Activated CD4-positive, alpha-beta memory T cell treated with anti-CD3 and anti-CD28 coated beads for 36 hours (primary cell): ENCODE measurements at regions not wholly inside any gene's neighbourhood (a gene's known extent, or its start where the extent isn't known, plus 50 kb on each side); places are given as distances from the start of the nearest gene placed in this dataset.

Experiments used
- CTCF ChIA-PET: fragments of 350-600 bp; sonication (Branson Sonifier 250); formaldehyde crosslinking; loops from one replicate; lab custom pipeline; 2021; ENCODE audit warnings: antibody characterized with exemption, inconsistent platforms; lab: Charles Lee
- POLR2A ChIA-PET: fragments of 350-600 bp; sonication (Branson Sonifier 250); formaldehyde crosslinking; loops from one replicate; lab custom pipeline; 2021; ENCODE audit warnings: antibody characterized with exemption; lab: Charles Lee
- DNase-seq: peaks from one replicate; pipeline ENCODE4 v3.0.0-alpha.2; 2020
- H3K27ac Mint-ChIP-seq: one replicate; pipeline ENCODE4 v1.8.0; 2021; ENCODE audit warnings: mixed read lengths
- H3K27me3 Mint-ChIP-seq: one replicate; pipeline ENCODE4 v1.8.0; 2021; ENCODE audit warnings: mixed read lengths
- H3K36me3 Mint-ChIP-seq: one replicate; pipeline ENCODE4 v1.8.0; 2021; ENCODE audit warnings: mixed read lengths
- H3K4me1 Mint-ChIP-seq: one replicate; pipeline ENCODE4 v1.8.0; 2021; ENCODE audit warnings: low read depth, mixed read lengths
- H3K4me3 Mint-ChIP-seq: one replicate; pipeline ENCODE4 v1.8.0; 2021; ENCODE audit warnings: mild to moderate bottlenecking, mixed read lengths
- H3K9me3 Mint-ChIP-seq: one replicate; pipeline ENCODE4 v1.8.0; 2021; ENCODE audit warnings: mixed read lengths
- intact Hi-C: fragments of 100-400 bp; cut with micrococcal nuclease; formaldehyde crosslinking; loops from one replicate; pipeline ENCODE4 v1.15.1; 2023

DNA sequence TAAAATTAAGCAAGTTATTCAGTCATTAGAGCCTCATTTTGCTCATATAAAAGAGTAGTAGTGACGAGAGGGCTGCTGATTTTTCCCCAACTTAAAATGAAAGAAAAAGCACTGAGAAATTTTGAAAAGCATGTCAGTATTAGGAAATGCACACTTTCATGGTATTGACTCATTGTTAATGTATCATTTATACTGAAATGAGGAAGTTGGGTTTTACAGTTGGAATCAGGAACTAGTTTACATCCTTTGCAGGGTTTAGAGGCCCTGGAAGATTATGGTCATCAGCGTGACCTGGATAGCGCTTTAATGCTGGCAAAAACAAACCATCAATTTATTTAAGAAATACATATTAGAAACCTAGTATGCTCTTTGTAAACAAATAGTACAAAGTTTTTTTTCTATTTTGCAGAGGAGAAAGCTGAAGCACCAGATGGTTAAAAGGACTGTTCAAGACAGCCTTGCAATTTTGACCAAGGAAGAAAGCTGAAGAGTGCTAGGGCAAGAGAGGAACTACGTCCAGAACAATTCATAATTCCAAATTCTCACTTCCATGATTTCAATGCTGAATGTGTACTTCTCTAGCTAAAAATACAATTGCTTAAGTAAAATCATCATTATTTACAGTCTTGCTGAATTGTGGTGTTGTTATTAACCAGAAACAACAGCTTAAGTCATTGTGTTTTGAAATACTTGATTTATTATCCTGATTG, 94.8 kb upstream of the SGIP1 start:
- no peaks in the 10 kb centered on the region for H3K9me3 Mint-ChIP-seq
- no peak overlapping the region for H3K4me3 Mint-ChIP-seq
- intact Hi-C loops, result loop anchor here (1.0 to 10.0 kb wide), 3 partner anchors 181 to 716 kb away; no protein-coding TSS in a partner anchor
- H3K27ac Mint-ChIP-seq, result peak overlapping the region; percentile 19
- peak; percentile 22 for DNase-seq
- H3K4me1 Mint-ChIP-seq, result peaks cover 42% of the 10 kb centered on the region
- CTCF ChIA-PET, result interaction anchor here (0.6 to 1.4 kb wide), 3 partner anchors 11 to 197 kb away, joined by 3 to 6 read pairs (median 5); no protein-coding TSS in a partner anchor
- no peaks in the 10 kb centered on the region for H3K27me3 Mint-ChIP-seq
- POLR2A ChIA-PET, result no interaction called here
- H3K36me3 Mint-ChIP-seq, result no peaks in the 10 kb centered on the region

DNA sequence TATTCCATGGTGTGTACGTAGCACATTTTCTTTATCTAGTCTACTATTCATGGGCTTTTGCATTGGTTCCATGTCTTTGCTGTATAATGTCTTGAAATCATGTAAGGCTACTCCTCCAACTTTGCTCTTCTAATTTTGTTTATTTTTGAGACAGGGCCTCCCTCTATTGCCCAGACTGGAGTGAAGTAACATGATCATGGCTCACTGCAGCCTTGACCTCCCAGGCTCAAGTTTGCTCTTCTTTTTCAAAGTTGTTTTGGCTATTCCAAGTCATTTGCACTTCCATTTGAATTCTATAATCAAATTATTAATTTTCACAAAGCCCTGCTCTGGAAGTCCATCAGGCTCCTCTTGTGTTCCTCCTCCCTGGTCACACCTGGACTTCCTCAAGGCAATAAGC, 90.2 kb upstream of the SGIP1 start:
- no peaks in the 10 kb centered on the region for H3K36me3 Mint-ChIP-seq
- H3K4me1 Mint-ChIP-seq, result peaks cover 36% of the 10 kb centered on the region
- no peak for DNase-seq
- H3K27ac Mint-ChIP-seq, result no peak overlapping the region
- POLR2A ChIA-PET, result interaction anchor here (0.7 to 2.4 kb wide), 3 partner anchors 63 to 187 kb away, joined by 3 to 10 read pairs (median 4); no protein-coding TSS in a partner anchor
- H3K27me3 Mint-ChIP-seq, result peaks cover 4% of the 10 kb centered on the region
- H3K4me3 Mint-ChIP-seq, result no peak overlapping the region
- CTCF ChIA-PET, result interaction anchor here (0.7 to 6.8 kb wide), 12 partner anchors 8 to 482 kb away, joined by 3 to 476 read pairs (median 14); no protein-coding TSS in a partner anchor
- no peaks in the 10 kb centered on the region for H3K9me3 Mint-ChIP-seq
- intact Hi-C loops, result no loop called here

DNA sequence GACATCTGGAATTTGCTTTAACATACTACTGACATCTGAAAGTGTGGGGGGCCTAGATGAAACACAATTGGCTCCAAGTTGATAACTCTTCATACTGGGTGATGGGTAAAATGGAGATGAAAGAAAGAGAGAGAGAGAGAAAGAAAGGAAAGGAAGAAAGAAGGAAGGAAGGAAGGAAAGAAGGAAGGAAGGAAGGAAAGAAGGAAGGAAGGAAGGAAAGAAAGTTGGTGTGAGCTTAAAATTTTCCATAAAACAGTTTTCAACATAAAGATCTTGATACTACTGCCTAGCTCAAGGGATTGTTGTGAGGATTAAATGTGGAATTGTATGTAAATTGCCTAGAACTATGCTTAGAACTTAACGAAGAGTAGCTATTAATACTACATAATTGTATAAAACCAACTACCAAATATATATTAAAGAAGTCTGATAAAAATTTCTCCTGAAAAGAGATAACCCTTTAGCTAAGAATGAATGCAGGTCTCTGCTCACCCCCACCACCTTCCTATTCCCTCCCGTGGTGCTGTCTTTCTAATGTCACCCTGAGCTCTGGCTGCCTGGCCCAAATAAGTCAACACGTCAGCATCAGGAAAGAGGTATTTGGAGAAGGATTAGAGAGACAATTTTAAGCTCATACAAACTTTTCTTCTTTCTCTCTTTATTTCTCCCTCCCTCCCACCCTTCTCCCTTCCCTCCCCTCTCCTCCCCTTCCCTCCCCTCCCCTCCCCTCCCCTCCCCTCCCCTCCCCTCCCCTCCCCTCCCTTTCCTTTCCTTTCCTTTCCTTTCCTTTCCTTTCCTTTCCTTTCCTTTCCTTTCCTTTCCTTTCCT, 89.3 kb upstream of the SGIP1 start:
- Mint-ChIP-seq H3K27me3 (peaks cover 4% of the 10 kb centered on the region), H3K4me1 (peaks cover 28% of the 10 kb centered on the region), H3K27ac (peak overlapping the region; percentile 86), H3K9me3 (no peaks in the 10 kb centered on the region), H3K4me3 (peak overlapping the region; percentile 63), H3K36me3 (no peaks in the 10 kb centered on the region)
- DNase-seq, result no peak
- intact Hi-C loops, result loop anchor here (1.0 to 5.0 kb wide), 5 partner anchors 8 to 632 kb away; no protein-coding TSS in a partner anchor
- ChIA-PET CTCF (interaction anchor here (0.7 to 6.8 kb wide), 26 partner anchors 8 to 491 kb away, joined by 3 to 476 read pairs (median 10); no protein-coding TSS in a partner anchor), POLR2A (interaction anchor here (0.7 to 2.7 kb wide), 7 partner anchors 8 to 197 kb away, joined by 3 to 13 read pairs (median 4); no protein-coding TSS in a partner anchor)

DNA sequence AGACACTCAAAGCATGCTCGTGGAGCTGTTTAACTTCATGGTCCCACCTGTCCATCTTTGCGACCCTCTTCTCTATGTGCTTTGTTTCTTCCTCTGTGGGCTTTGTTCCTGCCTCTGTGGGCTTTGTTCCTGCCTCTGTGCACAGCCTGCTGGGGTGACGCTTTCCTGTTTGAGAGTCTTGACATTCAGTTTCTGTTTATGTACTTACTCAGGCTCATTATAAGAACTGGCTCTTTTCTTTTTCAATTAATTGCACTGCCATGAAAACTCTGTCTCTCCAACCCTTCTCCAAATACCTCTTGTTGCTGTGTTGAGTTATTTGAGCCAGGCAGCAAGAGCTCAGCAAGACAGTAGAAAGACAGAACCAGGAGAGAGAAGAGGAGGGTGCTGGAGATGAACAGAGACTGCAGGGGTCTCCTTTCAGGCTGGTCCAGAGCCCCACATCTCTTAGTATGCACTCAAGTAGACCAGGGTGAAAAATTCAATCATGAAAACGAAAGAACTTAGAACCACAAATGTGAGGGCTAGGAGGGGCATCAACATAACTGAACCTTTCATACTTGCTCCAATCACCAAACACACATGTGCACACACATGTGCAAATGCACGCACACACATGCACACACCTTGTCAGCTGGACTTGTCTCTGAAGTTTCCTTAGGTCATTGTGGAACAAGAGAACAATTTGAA, 88.3 kb upstream of the SGIP1 start:
- Mint-ChIP-seq H3K36me3 (no peaks in the 10 kb centered on the region), H3K27me3 (peaks cover 4% of the 10 kb centered on the region), H3K27ac (peak overlapping the region; percentile 86), H3K9me3 (no peaks in the 10 kb centered on the region), H3K4me1 (peaks cover 21% of the 10 kb centered on the region), H3K4me3 (peak overlapping the region; percentile 63)
- ChIA-PET CTCF (interaction anchor here (0.6 to 6.8 kb wide), 58 partner anchors 9 to 631 kb away, joined by 3 to 476 read pairs (median 5); no protein-coding TSS in a partner anchor), POLR2A (interaction anchor here (0.9 to 2.7 kb wide), 12 partner anchors 9 to 202 kb away, joined by 3 to 13 read pairs (median 4); no protein-coding TSS in a partner anchor)
- peak; percentile 74 for DNase-seq
- intact Hi-C loops, result loop anchor here (1.0 to 5.0 kb wide), 10 partner anchors 9 to 633 kb away; no protein-coding TSS in a partner anchor

DNA sequence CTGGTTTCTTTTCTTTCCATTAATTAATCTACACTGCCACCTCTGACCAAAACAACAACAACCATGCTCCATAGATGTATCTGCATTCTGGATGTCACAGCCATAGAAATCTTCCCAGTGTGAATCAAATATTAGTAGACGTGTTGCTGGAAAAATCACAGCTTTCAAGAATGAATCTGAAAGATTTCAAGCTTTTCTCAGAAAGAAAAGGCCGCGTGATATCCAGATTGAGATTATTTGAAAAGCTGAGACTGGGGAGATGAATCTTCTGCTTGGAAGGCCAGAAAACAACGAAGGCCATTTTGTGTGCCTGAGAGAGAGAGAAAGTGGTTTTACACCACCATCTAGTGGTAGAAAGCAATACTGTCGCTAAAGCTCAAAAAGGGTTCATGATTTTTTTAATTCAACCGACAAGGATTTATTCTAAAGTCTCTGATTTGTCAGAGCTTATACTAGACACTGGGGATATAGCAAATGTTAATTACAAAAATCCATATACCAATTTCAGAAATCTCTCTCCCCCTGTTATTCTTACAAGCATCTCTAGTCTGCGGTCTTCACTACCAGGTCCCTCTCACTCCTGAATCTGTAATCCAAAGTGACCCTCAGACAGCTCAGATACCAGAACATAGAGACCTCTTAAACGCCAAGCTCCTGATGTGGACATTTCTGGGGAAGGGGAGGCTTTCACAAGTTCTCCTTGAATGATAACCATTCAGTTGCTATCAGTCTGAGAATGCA, 87.5 kb upstream of the SGIP1 start:
- CTCF ChIA-PET, result interaction anchor here (0.6 to 6.8 kb wide), 63 partner anchors 10 to 919 kb away, joined by 3 to 476 read pairs (median 4); no protein-coding TSS in a partner anchor
- POLR2A ChIA-PET, result interaction anchor here (0.9 to 2.7 kb wide), 9 partner anchors 10 to 203 kb away, joined by 3 to 13 read pairs (median 4); no protein-coding TSS in a partner anchor
- Mint-ChIP-seq H3K4me1 (peaks cover 21% of the 10 kb centered on the region), H3K9me3 (no peaks in the 10 kb centered on the region), H3K27ac (peak overlapping the region; percentile 86), H3K27me3 (peaks cover 4% of the 10 kb centered on the region), H3K36me3 (no peaks in the 10 kb centered on the region), H3K4me3 (peak overlapping the region; percentile 6)
- intact Hi-C loops, result loop anchor here (1.0 to 5.0 kb wide), 6 partner anchors 58 to 487 kb away; no protein-coding TSS in a partner anchor
- peak; percentile 23 for DNase-seq

DNA sequence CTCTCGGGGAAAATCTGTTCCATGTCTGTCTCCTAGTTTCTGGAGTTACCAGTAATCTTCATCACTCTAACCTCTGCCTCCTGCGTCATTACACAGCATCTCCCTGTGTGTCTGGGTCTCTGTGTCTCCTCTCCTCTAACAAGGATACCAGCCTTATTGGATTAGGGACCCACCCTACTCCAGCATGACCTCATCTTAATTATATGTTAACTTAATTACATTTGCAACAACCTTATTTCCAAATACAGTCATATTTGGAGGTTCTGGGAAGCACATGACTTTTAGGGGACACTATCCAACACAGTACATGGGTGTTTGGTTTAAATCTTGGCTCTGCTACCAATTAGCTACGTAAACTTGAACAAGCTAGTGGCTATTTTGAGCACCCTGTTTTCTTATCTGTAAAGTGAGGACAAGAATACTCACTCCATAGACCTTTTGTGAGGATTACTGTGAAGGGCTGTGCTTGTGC, 83.9 kb upstream of the SGIP1 start:
- intact Hi-C loops, result no loop called here
- H3K4me1 Mint-ChIP-seq, result peaks cover 15% of the 10 kb centered on the region
- CTCF ChIA-PET, result interaction anchor here (0.9 to 2.8 kb wide), 6 partner anchors 105 to 490 kb away, joined by 3 to 37 read pairs (median 7); no protein-coding TSS in a partner anchor
- H3K9me3 Mint-ChIP-seq, result no peaks in the 10 kb centered on the region
- no peak for DNase-seq
- H3K36me3 Mint-ChIP-seq, result no peaks in the 10 kb centered on the region
- no peak overlapping the region for H3K4me3 Mint-ChIP-seq
- peaks cover 4% of the 10 kb centered on the region for H3K27me3 Mint-ChIP-seq
- POLR2A ChIA-PET, result interaction anchor here (1.6 kb wide), 1 partner anchor 201 kb away, joined by 4 read pairs; no protein-coding TSS in a partner anchor
- no peak overlapping the region for H3K27ac Mint-ChIP-seq

DNA sequence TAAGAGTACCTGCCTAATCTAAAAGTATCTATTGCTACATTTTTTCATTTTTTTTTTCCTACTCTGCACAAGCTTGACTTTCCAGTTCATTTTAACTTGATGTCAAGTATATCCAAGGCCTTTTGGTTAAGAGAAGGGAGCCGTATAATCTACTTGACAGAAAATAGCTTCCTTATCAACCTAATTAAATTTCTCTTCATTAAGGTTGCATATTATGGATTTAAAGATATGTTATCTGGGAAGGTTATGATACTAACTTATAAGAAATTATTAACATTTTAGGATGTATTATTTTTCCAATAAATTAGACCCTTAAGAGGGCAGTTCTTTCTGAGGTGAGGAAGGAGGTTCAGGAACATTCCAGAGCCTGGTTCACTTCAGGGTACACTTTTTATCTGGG, 83.1 kb upstream of the SGIP1 start:
- POLR2A ChIA-PET, result interaction anchor here (1.6 kb wide), 1 partner anchor 202 kb away, joined by 4 read pairs; no protein-coding TSS in a partner anchor
- Mint-ChIP-seq H3K27me3 (peaks cover 4% of the 10 kb centered on the region), H3K4me1 (peaks cover 7% of the 10 kb centered on the region), H3K27ac (no peak overlapping the region), H3K36me3 (no peaks in the 10 kb centered on the region), H3K9me3 (no peaks in the 10 kb centered on the region), H3K4me3 (no peak overlapping the region)
- intact Hi-C loops, result no loop called here
- DNase-seq, result no peak
- CTCF ChIA-PET, result interaction anchor here (1.5 to 2.8 kb wide), 3 partner anchors 198 to 491 kb away, joined by 8 to 37 read pairs (median 15); no protein-coding TSS in a partner anchor

DNA sequence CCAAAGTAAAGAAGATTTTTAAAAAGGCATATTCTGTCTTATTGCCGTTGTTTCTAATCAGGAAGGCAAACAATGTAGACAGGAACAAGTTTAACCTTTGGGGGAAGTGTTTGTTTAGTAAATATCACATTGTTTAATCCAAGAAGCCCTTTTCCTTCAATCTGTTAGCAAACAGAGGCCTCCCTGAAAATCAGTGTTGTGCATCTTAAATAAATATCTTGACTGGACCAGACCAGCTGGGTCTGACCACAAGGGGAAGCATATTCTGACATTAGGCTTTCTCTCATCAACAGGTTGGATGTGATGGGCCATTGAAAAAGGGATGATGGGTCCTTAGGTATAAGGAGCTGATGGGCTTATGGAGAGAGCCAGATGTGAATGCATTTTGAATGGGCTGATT, 81.8 kb upstream of the SGIP1 start:
- DNase-seq, result no peak
- intact Hi-C loops, result no loop called here
- Mint-ChIP-seq H3K4me3 (no peak overlapping the region), H3K4me1 (no peaks in the 10 kb centered on the region), H3K27me3 (peaks cover 4% of the 10 kb centered on the region), H3K9me3 (no peaks in the 10 kb centered on the region), H3K36me3 (no peaks in the 10 kb centered on the region), H3K27ac (no peak overlapping the region)
- ChIA-PET CTCF (no interaction called here), POLR2A (no interaction called here)

DNA sequence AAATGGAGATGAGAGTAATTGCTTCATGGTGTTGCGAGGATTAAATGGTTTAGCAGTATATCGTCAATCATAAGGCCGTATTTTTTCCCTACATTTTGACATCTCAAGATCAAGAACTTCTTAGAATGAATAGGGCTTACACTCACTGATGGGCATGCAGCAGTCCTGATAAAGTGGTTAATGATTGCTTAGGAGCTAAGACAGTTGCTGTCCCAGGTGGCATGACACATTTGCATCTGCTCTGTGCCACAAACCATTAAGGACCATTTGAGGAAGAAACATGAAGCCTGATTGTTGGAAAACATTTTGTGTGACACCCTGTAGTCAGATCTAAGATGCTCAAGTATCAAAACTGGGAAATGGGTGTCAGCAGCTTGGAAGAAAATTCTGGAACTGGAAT, 81.0 kb upstream of the SGIP1 start:
- H3K27me3 Mint-ChIP-seq, result peaks cover 3% of the 10 kb centered on the region
- intact Hi-C loops, result no loop called here
- H3K4me1 Mint-ChIP-seq, result no peaks in the 10 kb centered on the region
- no peak overlapping the region for H3K4me3 Mint-ChIP-seq
- H3K27ac Mint-ChIP-seq, result no peak overlapping the region
- ChIA-PET POLR2A (interaction anchor here (0.6 to 1.2 kb wide), 2 partner anchors 11 to 97 kb away, joined by 3 to 4 read pairs; no protein-coding TSS in a partner anchor), CTCF (no interaction called here)
- no peak for DNase-seq
- no peaks in the 10 kb centered on the region for H3K36me3 Mint-ChIP-seq
- no peaks in the 10 kb centered on the region for H3K9me3 Mint-ChIP-seq

DNA sequence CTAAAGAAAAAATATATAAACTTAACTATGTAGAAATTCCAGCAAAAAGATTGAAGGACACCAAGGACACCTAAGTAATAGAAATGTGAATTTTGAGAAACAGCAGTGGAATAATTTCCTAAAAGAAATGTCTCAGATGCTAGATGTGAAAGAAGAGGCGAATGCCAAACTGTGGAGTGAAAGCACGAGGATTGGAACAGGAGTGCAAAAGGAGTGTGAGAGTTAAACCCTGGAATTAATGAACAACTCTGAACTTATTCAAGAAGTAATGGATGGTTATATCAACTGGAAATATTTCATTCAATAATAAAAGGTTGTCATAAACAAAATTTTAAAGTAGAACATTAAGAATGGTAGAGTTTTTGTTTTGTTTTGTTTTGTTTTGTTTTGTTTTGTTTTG, 78.5 kb upstream of the SGIP1 start:
- Mint-ChIP-seq H3K36me3 (no peaks in the 10 kb centered on the region), H3K9me3 (peaks cover 9% of the 10 kb centered on the region), H3K27ac (no peak overlapping the region), H3K4me1 (no peaks in the 10 kb centered on the region), H3K4me3 (no peak overlapping the region), H3K27me3 (peaks cover 2% of the 10 kb centered on the region)
- no peak for DNase-seq
- ChIA-PET CTCF (no interaction called here), POLR2A (no interaction called here)
- intact Hi-C loops, result no loop called here
